ENCODE measurements at regions not wholly inside any gene's neighbourhood (a gene's known extent, or its start where the extent isn't known, plus 50 kb on each side); places are given as distances from the start of the nearest gene placed in this dataset.

- Histone ChIP-seq H3K9me3 (peaks cover 0 to 5% (median 0%) of the 10 kb centered on the region in 4 donors), H3K27ac (no peak overlapping the region), H3K36me3 (no peaks in the 10 kb centered on the region), H3K4me3 (no peak overlapping the region), H3K4me1 (no peaks in the 10 kb centered on the region), H3K27me3 (no peaks in the 10 kb centered on the region)
- TF ChIP-seq POLR2AphosphoS5 (IDR thresholded peaks at IDR 0.05) (no peak), CTCF (IDR thresholded peaks at IDR 0.05) (no peak), POLR2A (IDR thresholded peaks at IDR 0.05) (no peak), EP300 (IDR thresholded peaks at IDR 0.05) (no peak)
- no peak for DNase-seq
- ATAC-seq (ENCODE audit: low FRiP score in 2 of 2) = no peak
- 45% methylated on average over 2 of the region's 2 CpGs for WGBS, 2 donors
Observed at GRCh38 chr5:107165296-107165695, 505.4 kb downstream of the EFNA5 start.

- H3K36me3 ChIP-seq = no peaks in the 10 kb centered on the region
- H3K27me3 ChIP-seq = no peaks in the 10 kb centered on the region
- no peaks in the 10 kb centered on the region for H3K4me1 ChIP-seq
- DNase-seq (no peak), ATAC-seq (ENCODE audit: low FRiP score in 2 of 2) (no peak)
- no peaks in the 10 kb centered on the region for H3K9me3 ChIP-seq
- TF ChIP-seq EP300 (IDR thresholded peaks at IDR 0.05) (no peak), CTCF (IDR thresholded peaks at IDR 0.05) (no peak), POLR2A (IDR thresholded peaks at IDR 0.05) (no peak), POLR2AphosphoS5 (IDR thresholded peaks at IDR 0.05) (no peak)
- WGBS, 2 donors = 93 to 97% methylated on average over 3 to 5 of the region's 5 CpGs
- no peak overlapping the region for H3K27ac ChIP-seq
- H3K4me3 ChIP-seq = no peak overlapping the region
Observed at GRCh38 chr5:107157809-107158208, 512.9 kb downstream of the EFNA5 start.

GRCh38 chr5:107155707-107156106, 515.0 kb downstream of the EFNA5 start:
- no peak overlapping the region for H3K4me3 ChIP-seq
- DNase-seq = no peak
- no peaks in the 10 kb centered on the region for H3K9me3 ChIP-seq
- no peak for ATAC-seq (ENCODE audit: low FRiP score in 2 of 2)
- no peaks in the 10 kb centered on the region for H3K27me3 ChIP-seq
- H3K27ac ChIP-seq = no peak overlapping the region
- no peaks in the 10 kb centered on the region for H3K4me1 ChIP-seq
- 58 to 63% methylated on average over 4 of the region's 4 CpGs for WGBS, 2 donors
- no peaks in the 10 kb centered on the region for H3K36me3 ChIP-seq
- TF ChIP-seq CTCF (IDR thresholded peaks at IDR 0.05) (no peak), EP300 (IDR thresholded peaks at IDR 0.05) (no peak), POLR2A (IDR thresholded peaks at IDR 0.05) (no peak), POLR2AphosphoS5 (IDR thresholded peaks at IDR 0.05) (no peak)

GRCh38 chr5:107154593-107154992, 516.1 kb downstream of the EFNA5 start:
- no peak for ATAC-seq (ENCODE audit: low FRiP score in 2 of 2)
- H3K36me3 ChIP-seq = no peaks in the 10 kb centered on the region
- no peak for DNase-seq
- H3K9me3 ChIP-seq = no peaks in the 10 kb centered on the region
- H3K27ac ChIP-seq = no peak overlapping the region
- 91 to 92% methylated on average over 6 of the region's 6 CpGs for WGBS, 2 donors
- H3K4me1 ChIP-seq = no peaks in the 10 kb centered on the region
- TF ChIP-seq EP300 (IDR thresholded peaks at IDR 0.05) (no peak), POLR2A (IDR thresholded peaks at IDR 0.05) (no peak), CTCF (IDR thresholded peaks at IDR 0.05) (no peak), POLR2AphosphoS5 (IDR thresholded peaks at IDR 0.05) (no peak)
- no peak overlapping the region for H3K4me3 ChIP-seq
- H3K27me3 ChIP-seq = no peaks in the 10 kb centered on the region

- H3K4me3 ChIP-seq = no peak overlapping the region
- H3K27ac ChIP-seq = no peak overlapping the region
- no peak for ATAC-seq (ENCODE audit: low FRiP score in 2 of 2)
- no peaks in the 10 kb centered on the region for H3K36me3 ChIP-seq
- WGBS, 2 donors = 28 to 36% methylated on average over 2 of the region's 2 CpGs
- TF ChIP-seq EP300 (IDR thresholded peaks at IDR 0.05) (no peak), CTCF (IDR thresholded peaks at IDR 0.05) (no peak), POLR2A (IDR thresholded peaks at IDR 0.05) (no peak), POLR2AphosphoS5 (IDR thresholded peaks at IDR 0.05) (no peak)
- DNase-seq = no peak
- H3K9me3 ChIP-seq = no peaks in the 10 kb centered on the region
- H3K27me3 ChIP-seq = no peaks in the 10 kb centered on the region
- no peaks in the 10 kb centered on the region for H3K4me1 ChIP-seq
Observed at GRCh38 chr5:107153283-107153682, 517.5 kb downstream of the EFNA5 start.
